K562 (cell line): ENCODE measurements at regions not wholly inside any gene's neighbourhood (a gene's known extent, or its start where the extent isn't known, plus 50 kb on each side); places are given as distances from the start of the nearest gene placed in this dataset.
A peak's percentile ranks its signal among the peaks of the same experiment; 100 is the strongest.

Source experiments
- ARID3A ChIP-seq: IDR thresholded peaks from 2 replicates; pipeline ENCODE4 v1.6.1; 2012; ENCODE audit warnings: low read depth, low read length, improper control_type of control experiment, borderline replicate concordance
- CEBPG ChIP-seq, 3 experiments: fragments of 200-800 bp in 1 of 3; sonication (Bioruptor generic) in 1 of 3; sonication (generic) in 1 of 3; formaldehyde crosslinking in 1 of 3; IDR thresholded peaks in 2 of 3; conservative IDR thresholded peaks in 1 of 3; 2 replicates each; pipeline versions ENCODE4 v1.6.1 to v1.8.0; 2016 to 2022; ENCODE audit warnings: missing compliant biosample characterization in 2 of 3, missing genetic modification characterization in 2 of 3, mild to moderate bottlenecking in 1 of 3, missing genetic modification reagents in 1 of 3
- DLX4 ChIP-seq: fragments of 250-450 bp; sonication (Bioruptor Pico); IDR thresholded peaks from 2 replicates; pipeline ENCODE4 v1.6.1; 2021; ENCODE audit warnings: mild to moderate bottlenecking
- KHSRP ChIP-seq: fragments of 450-650 bp; IDR thresholded peaks from 2 replicates; pipeline ENCODE4 v1.6.1; 2017
- MCM2 ChIP-seq: fragments of 450-650 bp; IDR thresholded peaks from 2 replicates; pipeline ENCODE4 v1.6.1; 2017; ENCODE audit warnings: low read depth, mild to moderate bottlenecking
- MITF ChIP-seq: IDR thresholded peaks from 2 replicates; pipeline ENCODE4 v1.6.1; 2014; ENCODE audit warnings: antibody characterized with exemption
- MYBL2 ChIP-seq, 2 experiments: fragments of 450-650 bp in 1 of 2; sonication (generic) in 1 of 2; formaldehyde crosslinking in 1 of 2; IDR thresholded peaks; 2 replicates each; pipeline versions ENCODE4 v1.6.1 to v1.8.1; 2017 to 2022; ENCODE audit warnings: borderline replicate concordance in 1 of 2, inconsistent platforms in 1 of 2, low read depth in 1 of 2, mild to moderate bottlenecking in 1 of 2, missing genetic modification reagents in 1 of 2, moderate library complexity in 1 of 2
- SAFB2 ChIP-seq: fragments of 200-400 bp; formaldehyde crosslinking; IDR thresholded peaks from 2 replicates; pipeline ENCODE4 v1.6.1; 2018; ENCODE audit warnings: borderline replicate concordance, low read length, low read depth, moderate library complexity; ENCODE audit not compliant: severe bottlenecking
- ZBTB5 ChIP-seq: fragments of 450-650 bp; IDR thresholded peaks from 2 replicates; pipeline ENCODE4 v1.6.1; 2017; ENCODE audit warnings: antibody characterized with exemption
- ZBTB9 ChIP-seq: fragments of 450-650 bp; formaldehyde crosslinking; IDR thresholded peaks from 2 replicates; pipeline ENCODE4 v1.4.0; 2020; ENCODE audit warnings: mild to moderate bottlenecking, moderate library complexity
- ZEB2 ChIP-seq: fragments of 450-650 bp; IDR thresholded peaks from 2 replicates; pipeline ENCODE4 v1.6.1; 2016
- ZNF175 ChIP-seq: fragments of 200-800 bp; sonication (Bioruptor generic); IDR thresholded peaks from 2 replicates; pipeline ENCODE4 v1.6.1; 2016; ENCODE audit warnings: low read depth, mild to moderate bottlenecking, missing genetic modification characterization, missing compliant biosample characterization
- ZNF280A ChIP-seq: fragments of 450-650 bp; IDR thresholded peaks from 2 replicates; pipeline ENCODE4 v1.6.1; 2018; ENCODE audit warnings: mild to moderate bottlenecking, low read depth; ENCODE audit not compliant: partially characterized antibody
- ZNF584 ChIP-seq: fragments of 200-800 bp; sonication (Bioruptor generic); IDR thresholded peaks from 2 replicates; pipeline ENCODE4 v1.6.1; 2016; ENCODE audit warnings: low read depth, mild to moderate bottlenecking, missing genetic modification characterization, missing compliant biosample characterization
- ZNF644 ChIP-seq: fragments of 200-800 bp; sonication (Bioruptor generic); IDR thresholded peaks from 2 replicates; pipeline ENCODE4 v1.6.1; 2016; ENCODE audit warnings: low read depth, missing genetic modification characterization, missing compliant biosample characterization

DNA sequence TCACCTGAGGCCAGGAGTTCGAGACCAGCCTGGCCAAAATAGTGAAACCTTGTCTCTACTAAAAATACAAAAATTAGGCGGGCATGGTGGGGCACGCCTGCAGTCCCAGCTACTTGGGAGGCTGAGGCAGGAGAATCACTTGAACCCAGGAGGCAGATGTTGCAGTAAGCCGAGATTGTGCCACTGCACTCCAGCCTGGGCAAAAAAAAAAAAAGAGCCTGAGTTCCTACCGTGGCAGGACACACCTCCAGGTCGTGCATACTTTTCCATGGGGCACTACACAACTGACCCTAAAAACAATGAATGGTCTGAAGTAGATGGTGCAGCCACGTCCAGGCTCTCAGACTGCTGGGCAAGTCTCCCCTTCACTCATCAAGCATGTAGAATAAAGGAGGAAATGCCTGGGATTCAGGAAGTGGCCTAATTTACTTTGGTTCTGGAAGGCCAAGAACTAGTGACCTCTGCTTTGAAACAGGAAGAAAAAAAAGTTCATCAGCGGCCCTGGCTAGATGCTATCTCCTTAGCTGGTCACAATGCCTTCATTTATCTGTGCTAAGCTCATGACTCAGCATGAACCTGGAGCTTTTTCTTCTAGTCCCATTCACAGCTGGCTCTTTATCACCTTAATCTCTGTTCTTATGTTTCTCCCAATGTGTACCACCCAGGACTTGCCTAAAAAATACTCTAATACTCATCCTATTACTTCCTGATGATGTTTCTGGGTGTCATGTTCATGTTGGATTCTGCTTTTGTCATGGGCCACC is 55.8 kb upstream of the OR6J1 start (continued):
- no peak for TF ChIP-seq ZBTB9 (CRISPR knock-in tag)
- TF ChIP-seq MYBL2 (IDR thresholded peaks at IDR 0.05; ENCODE audit: low read depth), result no peak
- no peak for TF ChIP-seq MYBL2 (CRISPR knock-in tag; IDR thresholded peaks at IDR 0.05; ENCODE audit: borderline replicate concordance)
- TF ChIP-seq MCM2, result no peak
- TF ChIP-seq DLX4 (CRISPR knock-in tag), result no peak
- no peak for TF ChIP-seq ZNF175
- TF ChIP-seq ZBTB5, result no peak
- no peak for TF ChIP-seq CEBPG (CRISPR knock-in tag; IDR thresholded peaks at IDR 0.05)
- TF ChIP-seq CEBPG (tag; conservative IDR thresholded peaks at IDR 0.05 in 1 of 2, IDR thresholded peaks at IDR 0.05 in 1 of 2), result no peak
- TF ChIP-seq ZNF584 (CRISPR knock-in tag), result no peak
- TF ChIP-seq ZNF280A, result no peak
- TF ChIP-seq ZEB2, result peak; percentile 76
- TF ChIP-seq MITF, result 0 out of 2 replicates have a peak, but pooled peaks have one; percentile 48
- no peak for TF ChIP-seq KHSRP
- TF ChIP-seq ARID3A, result no peak
- no peak for TF ChIP-seq ZNF644 (tag)
- TF ChIP-seq SAFB2, result no peak
